ENCODE measurements at regions not wholly inside any gene's neighbourhood (a gene's known extent, or its start where the extent isn't known, plus 50 kb on each side); places are given as distances from the start of the nearest gene placed in this dataset.
"Not testable (repeated sequence)": the region's sequence is repeated elsewhere in the genome, so short reads cannot be mapped to it uniquely, and the experiment has no call there.

GRCh38 chr1:214767221-214767620, 164.2 kb downstream of the CENPF start:
- Histone ChIP-seq H3K9me2 (no peaks in the 10 kb centered on the region), H3K36me3 (replicated peaks in 1 of 2; ENCODE audit: control insufficient read depth in 1 of 2, insufficient read depth in 2 of 2, low read length in 1 of 2) (no peaks in the 10 kb centered on the region), H3K27me3 (ENCODE audit: insufficient read depth) (no peaks in the 10 kb centered on the region), H3F3A (replicated peaks; ENCODE audit: insufficient read depth) (no peaks in the 10 kb centered on the region), H3K27ac (ENCODE audit: low read depth in 2 of 2, low read length in 1 of 2) (no peak overlapping the region), H3K4me2 (no peak overlapping the region), H3K4me1 (ENCODE audit: control insufficient read depth in 1 of 2, insufficient read depth in 2 of 2, low read depth in 1 of 2, low read length in 1 of 2) (no peaks in the 10 kb centered on the region), H3K9me3 (peaks cover 12% of the 10 kb centered on the region; the same call in 1 of the 2 replicates), H2AFZ (ENCODE audit: low read depth) (no peak overlapping the region), H3K9ac (no peak overlapping the region), H3K79me2 (ENCODE audit: insufficient read depth) (no peaks in the 10 kb centered on the region), H3K4me3 (ENCODE audit: low read depth in 2 of 2, low read length in 1 of 2) (no peak overlapping the region), H4K20me1 (ENCODE audit: insufficient read depth) (no peaks in the 10 kb centered on the region)
- no peak for DNase-seq
- CTCF ChIA-PET: no interaction called here
- POLR2A ChIA-PET: no interaction called here
- TF ChIP-seq RCOR1 (IDR thresholded peaks at IDR 0.05; ENCODE audit: low read length): no peak
- TF ChIP-seq MEF2A (IDR thresholded peaks at IDR 0.05; ENCODE audit: borderline replicate concordance, low read depth): no peak
- TF ChIP-seq RFX5 (IDR thresholded peaks at IDR 0.05; ENCODE audit: low read length): no peak
- TF ChIP-seq MXI1 (IDR thresholded peaks at IDR 0.05; ENCODE audit: low read depth, low read length): no peak
- TF ChIP-seq CHD2 (IDR thresholded peaks at IDR 0.05; ENCODE audit: low read length, partially characterized antibody): no peak
- TF ChIP-seq ZBTB33 (IDR thresholded peaks at IDR 0.05; ENCODE audit: borderline replicate concordance, low read depth): no peak
- no peak for TF ChIP-seq EZH2phosphoT487 (IDR thresholded peaks at IDR 0.05; ENCODE audit: borderline replicate concordance, low read depth)
- no peak for TF ChIP-seq MAX (IDR thresholded peaks at IDR 0.05; ENCODE audit: low read depth)

GRCh38 chr1:214769666-214770065, 166.7 kb downstream of the CENPF start:
- H3K4me1 ChIP-seq (ENCODE audit: control insufficient read depth in 1 of 2, insufficient read depth in 2 of 2, low read depth in 1 of 2, low read length in 1 of 2); H3K36me3 ChIP-seq (replicated peaks in 1 of 2; ENCODE audit: control insufficient read depth in 1 of 2, insufficient read depth in 2 of 2, low read length in 1 of 2); H3K4me3 ChIP-seq (ENCODE audit: low read depth in 2 of 2, low read length in 1 of 2); H3K9me3 ChIP-seq; H3K27ac ChIP-seq (ENCODE audit: low read depth in 2 of 2, low read length in 1 of 2); H3K9ac ChIP-seq; H3K9me2 ChIP-seq; H3K27me3 ChIP-seq (ENCODE audit: insufficient read depth); POLR2A ChIA-PET; CTCF ChIA-PET; H2AFZ ChIP-seq (ENCODE audit: low read depth); DNase-seq; H4K20me1 ChIP-seq (ENCODE audit: insufficient read depth); H3K4me2 ChIP-seq; H3K79me2 ChIP-seq (ENCODE audit: insufficient read depth); H3F3A ChIP-seq (replicated peaks; ENCODE audit: insufficient read depth): not testable (repeated sequence)

GRCh38 chr1:214777364-214777763, 174.4 kb downstream of the CENPF start:
- Histone ChIP-seq H3K79me2 (ENCODE audit: insufficient read depth) (no peaks in the 10 kb centered on the region), H3K9me3 (no peaks in the 10 kb centered on the region), H3K4me1 (ENCODE audit: control insufficient read depth in 1 of 2, insufficient read depth in 2 of 2, low read depth in 1 of 2, low read length in 1 of 2) (no peaks in the 10 kb centered on the region), H4K20me1 (ENCODE audit: insufficient read depth) (no peaks in the 10 kb centered on the region), H3K27me3 (ENCODE audit: insufficient read depth) (no peaks in the 10 kb centered on the region), H3K9me2 (no peaks in the 10 kb centered on the region), H3K4me2 (no peak overlapping the region), H3K36me3 (replicated peaks in 1 of 2; ENCODE audit: control insufficient read depth in 1 of 2, insufficient read depth in 2 of 2, low read length in 1 of 2) (no peaks in the 10 kb centered on the region), H3F3A (replicated peaks; ENCODE audit: insufficient read depth) (no peaks in the 10 kb centered on the region), H3K27ac (ENCODE audit: low read depth in 2 of 2, low read length in 1 of 2) (no peak overlapping the region), H3K4me3 (ENCODE audit: low read depth in 2 of 2, low read length in 1 of 2) (no peak overlapping the region), H3K9ac (no peak overlapping the region), H2AFZ (ENCODE audit: low read depth) (no peak overlapping the region)
- POLR2A ChIA-PET: interaction anchor here (0.8 kb wide), 1 partner anchor 658 kb away, joined by 3 read pairs; no protein-coding TSS in a partner anchor
- WGBS (ENCODE audit: low lambda C conversion rate): 60% methylated on average over 3 of the region's 3 CpGs
- CTCF ChIA-PET: interaction anchor here (0.8 kb wide), 1 partner anchor 168 kb away, joined by 3 read pairs; no protein-coding TSS in a partner anchor
- no peak for DNase-seq
- TF ChIP-seq MEF2A (IDR thresholded peaks at IDR 0.05; ENCODE audit: borderline replicate concordance, low read depth) (no peak), CTCF (IDR thresholded peaks at IDR 0.05) (no peak), TAF1 (IDR thresholded peaks at IDR 0.05; ENCODE audit: borderline replicate concordance, low read depth, low read length) (no peak), CHD2 (IDR thresholded peaks at IDR 0.05; ENCODE audit: low read length, partially characterized antibody) (no peak), POLR2AphosphoS5 (IDR thresholded peaks at IDR 0.05; ENCODE audit: low read depth, low read length) (no peak), FOXM1 (IDR thresholded peaks at IDR 0.05; ENCODE audit: low read depth) (no peak), PBX3 (IDR thresholded peaks at IDR 0.05) (no peak), EZH2phosphoT487 (IDR thresholded peaks at IDR 0.05; ENCODE audit: borderline replicate concordance, low read depth) (no peak), TEAD4 (IDR thresholded peaks at IDR 0.05; ENCODE audit: borderline replicate concordance, insufficient read depth) (no peak), NFIC (IDR thresholded peaks at IDR 0.05; ENCODE audit: borderline replicate concordance) (no peak), FOXJ3 (CRISPR knock-in tag; IDR thresholded peaks at IDR 0.05) (no peak), YY1 (IDR thresholded peaks at IDR 0.05; ENCODE audit: low read depth) (no peak), EP300 (IDR thresholded peaks at IDR 0.05; ENCODE audit: borderline replicate concordance in 1 of 2, low read depth in 1 of 2, low read length in 1 of 2) (no peak), RXRA (IDR thresholded peaks at IDR 0.05; ENCODE audit: borderline replicate concordance, low read depth) (no peak)

Data from SK-N-SH (cell line).